ENCODE measurements at regions not wholly inside any gene's neighbourhood (a gene's known extent, or its start where the extent isn't known, plus 50 kb on each side); places are given as distances from the start of the nearest gene placed in this dataset.

DNA sequence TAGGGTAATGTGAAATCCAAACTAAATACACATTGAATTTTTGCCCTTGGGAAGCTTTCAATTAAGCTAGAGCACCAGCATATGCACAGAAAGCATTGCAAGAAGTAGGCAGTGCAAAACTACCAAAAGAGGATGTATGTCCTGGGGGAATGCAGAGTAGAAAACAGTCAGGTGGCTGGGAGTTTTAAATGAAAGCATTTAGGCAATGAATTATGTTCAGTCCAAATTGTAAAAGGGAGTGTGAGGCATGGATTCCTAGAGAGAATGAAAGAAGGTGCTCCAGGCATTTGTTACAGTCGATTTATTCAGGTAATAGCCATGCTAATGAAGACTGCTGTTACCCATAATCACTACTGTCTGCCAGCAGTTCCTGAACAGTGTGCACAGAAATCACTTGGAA is 604.1 kb upstream of the POU3F2 start:
- ATAC-seq: no peak
- Histone ChIP-seq H3K4me2 (ENCODE audit: low read length) (no peak overlapping the region), H3K4me3 (replicated peaks in 1 of 2; ENCODE audit: low read depth in 1 of 2, low read length in 2 of 2) (no peak overlapping the region), H3K27ac (ENCODE audit: low read depth, low read length) (no peak overlapping the region), H3K36me3 (ENCODE audit: control insufficient read depth in 1 of 2, insufficient read depth in 2 of 2, low read length in 2 of 2) (no peaks in the 10 kb centered on the region), H4K20me1 (ENCODE audit: insufficient read depth) (no peaks in the 10 kb centered on the region), H2AFZ (ENCODE audit: low read depth, low read length, poor library complexity, severe bottlenecking) (no peak overlapping the region), H3K9me3 (ENCODE audit: control insufficient read depth in 1 of 2, insufficient read depth in 1 of 2, low read depth in 1 of 2, low read length in 2 of 2) (no peaks in the 10 kb centered on the region), H3K79me2 (ENCODE audit: insufficient read depth, low read length) (no peaks in the 10 kb centered on the region), H3K27me3 (ENCODE audit: insufficient read depth, low read length) (no peaks in the 10 kb centered on the region), H3K9ac (ENCODE audit: low read length) (no peak overlapping the region), H3K4me1 (ENCODE audit: control insufficient read depth in 1 of 2, insufficient read depth in 2 of 2, low read length in 2 of 2) (no peaks in the 10 kb centered on the region), H3K9me2 (ENCODE audit: insufficient read depth) (no peaks in the 10 kb centered on the region)
- ChIA-PET POLR2A (no interaction called here), CTCF (no interaction called here), RAD21 (ENCODE audit: low non-redundant PET in 1 of 2, low total read pairs in 2 of 2, uncharacterized antibody in 2 of 2, unreplicated experiment in 2 of 2) (no interaction called here)
- no peak for DNase-seq (ENCODE audit: low read depth, low spot score)
- intact Hi-C loops (cut with micrococcal nuclease): no loop called here
- no TSS peak for BruUV-seq (replicated peaks)
- no peak for TF ChIP-seq REST (IDR thresholded peaks at IDR 0.05; ENCODE audit: low read depth)
- TF ChIP-seq, protein P1, sequence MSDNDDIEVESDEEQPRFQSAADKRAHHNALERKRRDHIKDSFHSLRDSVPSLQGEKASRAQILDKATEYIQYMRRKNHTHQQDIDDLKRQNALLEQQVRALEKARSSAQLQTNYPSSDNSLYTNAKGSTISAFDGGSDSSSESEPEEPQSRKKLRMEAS (IDR thresholded peaks at IDR 0.05): no peak
- no peak for TF ChIP-seq SRF (IDR thresholded peaks at IDR 0.05; ENCODE audit: low read depth)
- TF ChIP-seq CBX3 (IDR thresholded peaks at IDR 0.05; ENCODE audit: low read depth): no peak
- TF ChIP-seq SP1 (IDR thresholded peaks at IDR 0.05; ENCODE audit: low read depth): no peak
- TF ChIP-seq FOSL1 (IDR thresholded peaks at IDR 0.05; ENCODE audit: low read depth): no peak
- no peak for TF ChIP-seq ELF1 (IDR thresholded peaks at IDR 0.05; ENCODE audit: borderline replicate concordance, low read depth)
- TF ChIP-seq ATF3 (IDR thresholded peaks at IDR 0.05): no peak

All from HCT116 (cell line).